ENCODE measurements at regions not wholly inside any gene's neighbourhood (a gene's known extent, or its start where the extent isn't known, plus 50 kb on each side); places are given as distances from the start of the nearest gene placed in this dataset.

GRCh38 chr3:28672406-28672805 lies 323.8 kb upstream of the AZI2 start:
- no peak overlapping the region for H3K9ac ChIP-seq (ENCODE audit: low read length)
- TF ChIP-seq EZH2 (IDR thresholded peaks at IDR 0.05; ENCODE audit: borderline replicate concordance, low read length) (no peak), CTCF (IDR thresholded peaks at IDR 0.05; ENCODE audit: low read length) (no peak)
- no peaks in the 10 kb centered on the region for H4K20me1 ChIP-seq (ENCODE audit: insufficient read depth, low read length)
- H3K4me2 ChIP-seq (ENCODE audit: low read length): no peak overlapping the region
- no peaks in the 10 kb centered on the region for H3K9me2 ChIP-seq (ENCODE audit: low read depth, low read length)
- H3K27me3 ChIP-seq (ENCODE audit: insufficient read depth, low read length): no peaks in the 10 kb centered on the region
- H3K4me1 ChIP-seq (ENCODE audit: insufficient read depth, low read length, severe bottlenecking): peaks cover 7% of the 10 kb centered on the region
- no peak overlapping the region for H3K27ac ChIP-seq (ENCODE audit: low read depth, low read length, poor library complexity, severe bottlenecking)
- H3K36me3 ChIP-seq (ENCODE audit: insufficient read depth, low read length): no peaks in the 10 kb centered on the region
- no peaks in the 10 kb centered on the region for H3F3A ChIP-seq (ENCODE audit: insufficient read depth, low read length)
- no peaks in the 10 kb centered on the region for H3K79me2 ChIP-seq (ENCODE audit: insufficient read depth, low read length)
- H2AFZ ChIP-seq (ENCODE audit: low read length): no peak overlapping the region
- no peak overlapping the region for H3K4me3 ChIP-seq (ENCODE audit: low read depth, low read length, poor library complexity, severe bottlenecking)
- no peaks in the 10 kb centered on the region for H3K9me3 ChIP-seq (ENCODE audit: low read length)

GRCh38 chr3:28673446-28673845 lies 324.8 kb upstream of the AZI2 start:
- Histone ChIP-seq H3K9me3 (ENCODE audit: low read length) (no peaks in the 10 kb centered on the region), H2AFZ (ENCODE audit: low read length) (no peak overlapping the region), H4K20me1 (ENCODE audit: insufficient read depth, low read length) (no peaks in the 10 kb centered on the region), H3K27me3 (ENCODE audit: insufficient read depth, low read length) (no peaks in the 10 kb centered on the region), H3K4me1 (ENCODE audit: insufficient read depth, low read length, severe bottlenecking) (no peaks in the 10 kb centered on the region), H3K27ac (ENCODE audit: low read depth, low read length, poor library complexity, severe bottlenecking) (no peak overlapping the region), H3K79me2 (ENCODE audit: insufficient read depth, low read length) (no peaks in the 10 kb centered on the region), H3K4me2 (ENCODE audit: low read length) (no peak overlapping the region), H3F3A (ENCODE audit: insufficient read depth, low read length) (no peaks in the 10 kb centered on the region), H3K4me3 (ENCODE audit: low read depth, low read length, poor library complexity, severe bottlenecking) (no peak overlapping the region), H3K36me3 (ENCODE audit: insufficient read depth, low read length) (no peaks in the 10 kb centered on the region), H3K9me2 (ENCODE audit: low read depth, low read length) (no peaks in the 10 kb centered on the region), H3K9ac (ENCODE audit: low read length) (no peak overlapping the region)
- no peak for TF ChIP-seq CTCF (IDR thresholded peaks at IDR 0.05; ENCODE audit: low read length)
- no peak for TF ChIP-seq EZH2 (IDR thresholded peaks at IDR 0.05; ENCODE audit: borderline replicate concordance, low read length)

DNA sequence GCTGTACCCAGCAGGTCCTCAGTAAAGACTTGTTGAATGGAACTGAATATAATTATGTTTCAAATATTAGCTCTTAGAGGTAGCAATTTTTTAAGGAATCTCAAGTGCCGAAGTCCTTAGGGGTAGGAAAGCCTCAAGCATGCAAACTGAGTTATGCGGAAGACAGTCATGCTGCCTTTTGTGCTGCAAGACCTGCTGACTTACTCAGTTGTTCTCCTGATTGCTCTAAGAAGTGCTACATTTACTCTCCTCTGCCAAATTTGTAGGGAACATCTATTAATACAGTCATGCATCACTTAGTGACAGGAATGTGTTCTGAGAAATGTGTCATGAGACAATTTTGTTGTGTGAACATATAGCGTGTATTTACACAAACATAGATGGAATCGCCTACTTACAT lies 325.6 kb upstream of the AZI2 start:
- Histone ChIP-seq H3K4me2 (ENCODE audit: low read length) (no peak overlapping the region), H3K9me3 (ENCODE audit: low read length) (no peaks in the 10 kb centered on the region), H3K27me3 (ENCODE audit: insufficient read depth, low read length) (no peaks in the 10 kb centered on the region), H3K9ac (ENCODE audit: low read length) (no peak overlapping the region), H3K4me1 (ENCODE audit: insufficient read depth, low read length, severe bottlenecking) (no peaks in the 10 kb centered on the region), H3F3A (ENCODE audit: insufficient read depth, low read length) (no peaks in the 10 kb centered on the region), H3K4me3 (ENCODE audit: low read depth, low read length, poor library complexity, severe bottlenecking) (no peak overlapping the region), H3K9me2 (ENCODE audit: low read depth, low read length) (no peaks in the 10 kb centered on the region), H3K36me3 (ENCODE audit: insufficient read depth, low read length) (no peaks in the 10 kb centered on the region), H3K27ac (ENCODE audit: low read depth, low read length, poor library complexity, severe bottlenecking) (no peak overlapping the region), H3K79me2 (ENCODE audit: insufficient read depth, low read length) (no peaks in the 10 kb centered on the region), H2AFZ (ENCODE audit: low read length) (no peak overlapping the region), H4K20me1 (ENCODE audit: insufficient read depth, low read length) (no peaks in the 10 kb centered on the region)
- no peak for TF ChIP-seq CTCF (IDR thresholded peaks at IDR 0.05; ENCODE audit: low read length)
- TF ChIP-seq EZH2 (IDR thresholded peaks at IDR 0.05; ENCODE audit: borderline replicate concordance, low read length): no peak
